Mesenchymal stem cell (in vitro differentiated cells and primary cell): ENCODE measurements at regions not wholly inside any gene's neighbourhood (a gene's known extent, or its start where the extent isn't known, plus 50 kb on each side); places are given as distances from the start of the nearest gene placed in this dataset.
"Not testable (repeated sequence)": the region's sequence is repeated elsewhere in the genome, so short reads cannot be mapped to it uniquely, and the experiment has no call there.

ENCODE experiments used
- DNase-seq: peaks from one replicate; pipeline ENCODE4 v3.0.0-alpha.2; 2013
- H2AFZ ChIP-seq: one replicate; pipeline ENCODE4 v1.6.1; 2013; ENCODE audit warnings: low read depth, mild to moderate bottlenecking, control low read depth, inconsistent platforms, low read length, moderate library complexity
- H2AK5ac ChIP-seq: 2 replicates; pipeline ENCODE4 v1.6.1; 2013; ENCODE audit warnings: low read length, moderate library complexity, mild to moderate bottlenecking, inconsistent platforms; ENCODE audit not compliant: severe bottlenecking
- H2BK120ac ChIP-seq: one replicate; pipeline ENCODE4 v1.6.1; 2013; ENCODE audit warnings: low read depth, mild to moderate bottlenecking, inconsistent platforms, low read length, moderate library complexity
- H2BK12ac ChIP-seq, 2 experiments: one replicate each; pipeline ENCODE4 v1.6.1; 2013; ENCODE audit warnings: inconsistent platforms in 2 of 2, low read length in 2 of 2, mild to moderate bottlenecking in 2 of 2, moderate library complexity in 2 of 2, control low read depth in 1 of 2
- H2BK15ac ChIP-seq: one replicate; pipeline ENCODE4 v1.6.1; 2013; ENCODE audit warnings: mild to moderate bottlenecking, low read depth, inconsistent platforms; ENCODE audit not compliant: poor library complexity, severe bottlenecking
- H2BK5ac ChIP-seq: 2 replicates; pipeline ENCODE4 v1.6.1; 2013; ENCODE audit warnings: low read depth, mild to moderate bottlenecking, low read length, control low read depth, inconsistent platforms; ENCODE audit not compliant: poor library complexity, severe bottlenecking
- H3K14ac ChIP-seq, 2 experiments: one replicate each; pipeline ENCODE4 v1.6.1; 2013; ENCODE audit warnings: inconsistent platforms in 2 of 2, low read length in 2 of 2, control low read depth in 1 of 2, mild to moderate bottlenecking in 1 of 2, moderate library complexity in 1 of 2
- H3K18ac ChIP-seq, 2 experiments: one replicate each; pipeline ENCODE4 v1.6.1; 2013; ENCODE audit warnings: inconsistent platforms in 2 of 2, low read length in 2 of 2, control low read depth in 1 of 2, low read depth in 1 of 2, mild to moderate bottlenecking in 1 of 2
- H3K23ac ChIP-seq, 2 experiments: one replicate each; pipeline ENCODE4 v1.6.1; 2013; ENCODE audit warnings: inconsistent platforms in 2 of 2, low read length in 2 of 2, mild to moderate bottlenecking in 2 of 2, moderate library complexity in 2 of 2, control low read depth in 1 of 2
- H3K27ac ChIP-seq: 2 replicates; pipeline ENCODE4 v1.5.1; 2013; ENCODE audit warnings: mild to moderate bottlenecking, moderate library complexity, low read length, control low read depth, inconsistent platforms; ENCODE audit not compliant: poor library complexity, severe bottlenecking
- H3K27me3 ChIP-seq, 2 experiments: 2 replicates each; pipeline versions ENCODE4 v1.6.1 to v1.7.0; 2013; ENCODE audit warnings: low read length in 2 of 2, mild to moderate bottlenecking in 2 of 2, moderate library complexity in 2 of 2, control low read depth in 1 of 2, inconsistent platforms in 1 of 2; ENCODE audit not compliant: control insufficient read depth in 1 of 2, insufficient read depth in 1 of 2
- H3K36me3 ChIP-seq, 2 experiments: 2 replicates each; pipeline versions ENCODE4 v1.6.1 to v1.7.0; 2013; ENCODE audit warnings: low read length in 2 of 2, control low read depth in 1 of 2, inconsistent platforms in 1 of 2, low read depth in 1 of 2, mild to moderate bottlenecking in 1 of 2; ENCODE audit not compliant: insufficient read depth in 2 of 2, control insufficient read depth in 1 of 2
- H3K4ac ChIP-seq, 2 experiments: one replicate each; pipeline ENCODE4 v1.6.1; 2013; ENCODE audit warnings: inconsistent platforms in 2 of 2, low read length in 2 of 2, mild to moderate bottlenecking in 2 of 2, moderate library complexity in 2 of 2, control low read depth in 1 of 2, low read depth in 1 of 2
- H3K4me1 ChIP-seq: 2 replicates; pipeline ENCODE4 v1.6.1; 2013; ENCODE audit warnings: low read depth, low read length, control low read depth; ENCODE audit not compliant: control insufficient read depth, insufficient read depth
- H3K4me2 ChIP-seq: 2 replicates; pipeline ENCODE4 v1.6.1; 2013; ENCODE audit warnings: low read length, mild to moderate bottlenecking, inconsistent platforms; ENCODE audit not compliant: poor library complexity, severe bottlenecking
- H3K4me3 ChIP-seq, 2 experiments: 2 replicates each; pipeline versions ENCODE4 v1.5.1 to v1.7.0; 2013; ENCODE audit warnings: low read length in 2 of 2, mild to moderate bottlenecking in 2 of 2, control low read depth in 1 of 2, low read depth in 1 of 2; ENCODE audit not compliant: insufficient read depth in 1 of 2
- H3K79me1 ChIP-seq: replicated peaks from 2 replicates; pipeline ENCODE4 v1.6.1; 2013; ENCODE audit warnings: mild to moderate bottlenecking, control low read depth, low read length, inconsistent platforms; ENCODE audit not compliant: poor library complexity, severe bottlenecking
- H3K9ac ChIP-seq: 2 replicates; pipeline ENCODE4 v1.7.0; 2013; ENCODE audit warnings: mild to moderate bottlenecking, low read length, moderate library complexity
- H3K9me3 ChIP-seq: 2 replicates; pipeline ENCODE4 v1.7.0; 2013; ENCODE audit warnings: mild to moderate bottlenecking, low read length; ENCODE audit not compliant: control insufficient read depth
- H4K8ac ChIP-seq: one replicate; pipeline ENCODE4 v1.6.1; 2013; ENCODE audit warnings: inconsistent platforms, mild to moderate bottlenecking, low read length, moderate library complexity
- H4K91ac ChIP-seq: one replicate; pipeline ENCODE4 v1.6.1; 2013; ENCODE audit warnings: mild to moderate bottlenecking, low read length, inconsistent platforms
- WGBS: methylation state at CpG from one replicate; pipeline ENCODE4 v1.1.7; 2013; ENCODE audit warnings: mixed read lengths; 5-methylcytosine and 5-hydroxymethylcytosine counted together

- no peaks in the 10 kb centered on the region for H3K36me3 ChIP-seq
- no peak overlapping the region for H3K23ac ChIP-seq
- no peaks in the 10 kb centered on the region for H3K9me3 ChIP-seq
- H4K91ac ChIP-seq, result no peak overlapping the region
- no peak overlapping the region for H3K4me3 ChIP-seq
- no peak overlapping the region for H4K8ac ChIP-seq
- peak overlapping the region; percentile 71 for H3K27ac ChIP-seq
- peak overlapping the region; percentile 20 for H3K9ac ChIP-seq
- no peak overlapping the region for H2BK15ac ChIP-seq
- H2AK5ac ChIP-seq, result no peak overlapping the region
- H2BK5ac ChIP-seq, result no peak overlapping the region
- H3K4me2 ChIP-seq, result no peak overlapping the region
- 100% methylated on average over 1 of the region's 5 CpGs for WGBS
- no peak overlapping the region for H2BK120ac ChIP-seq
- H3K18ac ChIP-seq, result peak overlapping the region in 1 of 2 experiments; percentile 70
- H3K27me3 ChIP-seq, result no peaks in the 10 kb centered on the region
- H2AFZ ChIP-seq, result no peak overlapping the region
- no peak overlapping the region for H3K4ac ChIP-seq
- peak overlapping the region in 1 of 2 experiments; percentile 38 for H2BK12ac ChIP-seq
- peaks cover 10% of the 10 kb centered on the region for H3K4me1 ChIP-seq
- H3K14ac ChIP-seq, result no peak overlapping the region
- DNase-seq, result no peak
- peaks cover 2% of the 10 kb centered on the region for H3K79me1 ChIP-seq
Measured at GRCh38 chr15:92821491-92822116, 78.5 kb upstream of the CHD2 start.

GRCh38 chr15:92822216-92823144 lies 77.6 kb upstream of the CHD2 start:
- H4K8ac ChIP-seq, result peak overlapping the region; percentile 42
- 50% methylated on average over 1 of the region's 2 CpGs for WGBS
- H4K91ac ChIP-seq, result peak overlapping the region; percentile 66
- peaks cover 2% of the 10 kb centered on the region for H3K79me1 ChIP-seq
- no peak overlapping the region for H3K23ac ChIP-seq
- H3K9me3 ChIP-seq, result no peaks in the 10 kb centered on the region
- H3K4ac ChIP-seq, result peak overlapping the region in 1 of 2 experiments; percentile 57
- H3K27ac ChIP-seq, result peak overlapping the region; percentile 65
- peak overlapping the region; percentile 41 for H2AK5ac ChIP-seq
- no peaks in the 10 kb centered on the region for H3K27me3 ChIP-seq
- H3K14ac ChIP-seq, result no peak overlapping the region
- H2BK12ac ChIP-seq, result peak overlapping the region; percentile 17 to 46
- no peak overlapping the region for H2BK120ac ChIP-seq
- no peak overlapping the region for H2BK15ac ChIP-seq
- H3K4me2 ChIP-seq, result no peak overlapping the region
- peak overlapping the region in 1 of 2 experiments; percentile 60 for H3K18ac ChIP-seq
- H3K4me3 ChIP-seq, result no peak overlapping the region
- peak overlapping the region; percentile 50 for H3K9ac ChIP-seq
- H2AFZ ChIP-seq, result no peak overlapping the region
- peaks cover 10% of the 10 kb centered on the region for H3K4me1 ChIP-seq
- DNase-seq, result no peak
- H3K36me3 ChIP-seq, result no peaks in the 10 kb centered on the region
- H2BK5ac ChIP-seq, result no peak overlapping the region

DNA sequence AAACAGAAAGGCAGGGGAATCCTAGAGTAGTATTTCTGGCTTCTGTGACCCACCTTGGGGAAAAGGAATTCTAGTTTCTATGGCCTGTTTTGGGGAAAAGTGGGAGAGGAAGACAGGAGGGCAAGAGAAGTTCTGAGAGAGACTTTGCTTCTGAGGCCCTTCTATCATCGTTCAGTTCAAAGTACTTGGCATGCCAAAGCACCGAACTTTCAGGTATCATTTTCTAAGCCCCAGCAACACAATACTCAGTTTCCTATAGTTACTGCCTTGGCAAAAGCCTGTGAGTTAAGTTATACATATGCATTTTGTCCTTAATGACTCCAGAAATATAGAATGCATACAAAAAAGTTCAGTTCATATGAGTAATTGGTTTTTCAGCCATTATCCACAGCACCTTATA lies 74.1 kb upstream of the CHD2 start:
- Histone ChIP-seq H3K9me3 (no peaks in the 10 kb centered on the region), H4K8ac (no peak overlapping the region), H3K23ac (no peak overlapping the region), H2BK15ac (no peak overlapping the region), H2BK5ac (no peak overlapping the region), H3K14ac (no peak overlapping the region), H3K4ac (no peak overlapping the region), H2BK120ac (no peak overlapping the region), H2AFZ (no peak overlapping the region), H3K79me1 (no peaks in the 10 kb centered on the region), H3K18ac (no peak overlapping the region), H3K27me3 (no peaks in the 10 kb centered on the region), H3K27ac (no peak overlapping the region), H3K4me2 (no peak overlapping the region), H3K36me3 (no peaks in the 10 kb centered on the region), H2BK12ac (no peak overlapping the region), H2AK5ac (no peak overlapping the region), H3K4me3 (no peak overlapping the region), H4K91ac (no peak overlapping the region), H3K9ac (no peak overlapping the region), H3K4me1 (peaks cover 10% of the 10 kb centered on the region)
- no CpG with 5 or more reads among the region's 2 CpGs for WGBS
- DNase-seq, result no peak

- not testable (repeated sequence) for H4K91ac ChIP-seq, H2BK5ac ChIP-seq, H2AK5ac ChIP-seq, H3K23ac ChIP-seq, DNase-seq, H3K4ac ChIP-seq, H2BK15ac ChIP-seq, H3K14ac ChIP-seq, H3K27me3 ChIP-seq, H2BK120ac ChIP-seq, H3K79me1 ChIP-seq, H2BK12ac ChIP-seq, H3K4me2 ChIP-seq, H3K4me1 ChIP-seq, H3K36me3 ChIP-seq, H3K9me3 ChIP-seq, H3K9ac ChIP-seq, H3K4me3 ChIP-seq, H4K8ac ChIP-seq, H2AFZ ChIP-seq, H3K27ac ChIP-seq
- H3K18ac ChIP-seq, result peak overlapping the region in 1 of 2 experiments; percentile 56
- 93% methylated on average over 10 of the region's 10 CpGs for WGBS
Measured at GRCh38 chr15:92827991-92828390, 72.1 kb upstream of the CHD2 start.
